Activated CD4-positive, alpha-beta T cell treated with anti-CD3 and anti-CD28 coated beads, Interleukin-2, amount 50 U/mL, for 48 hours (primary cell): ENCODE measurements at regions not wholly inside any gene's neighbourhood (a gene's known extent, or its start where the extent isn't known, plus 50 kb on each side); places are given as distances from the start of the nearest gene placed in this dataset.

Experiments used
- DNase-seq, 2 experiments: peaks; one replicate each; pipeline ENCODE4 v3.0.0-alpha.2; 2020

DNA sequence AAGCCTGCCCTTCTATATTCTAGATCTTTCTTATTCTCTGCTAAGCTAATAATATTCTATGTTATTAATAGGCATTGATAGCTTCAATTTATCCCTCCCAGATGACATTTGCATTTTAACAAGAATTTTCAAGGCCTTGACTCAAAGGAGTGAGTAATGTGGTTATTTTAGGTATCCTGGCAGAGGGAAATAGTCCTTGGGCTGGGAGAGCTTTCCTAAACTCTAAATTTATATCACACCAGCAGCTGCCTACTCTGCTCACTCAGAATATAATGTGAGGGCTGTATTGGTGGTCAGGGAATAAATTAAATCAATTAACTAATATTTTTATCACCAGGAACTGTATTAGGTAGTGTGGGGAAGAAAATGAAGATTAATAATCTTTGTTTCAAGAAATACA, 74.8 kb upstream of the ADAM23 start:
- no peak for DNase-seq

DNA sequence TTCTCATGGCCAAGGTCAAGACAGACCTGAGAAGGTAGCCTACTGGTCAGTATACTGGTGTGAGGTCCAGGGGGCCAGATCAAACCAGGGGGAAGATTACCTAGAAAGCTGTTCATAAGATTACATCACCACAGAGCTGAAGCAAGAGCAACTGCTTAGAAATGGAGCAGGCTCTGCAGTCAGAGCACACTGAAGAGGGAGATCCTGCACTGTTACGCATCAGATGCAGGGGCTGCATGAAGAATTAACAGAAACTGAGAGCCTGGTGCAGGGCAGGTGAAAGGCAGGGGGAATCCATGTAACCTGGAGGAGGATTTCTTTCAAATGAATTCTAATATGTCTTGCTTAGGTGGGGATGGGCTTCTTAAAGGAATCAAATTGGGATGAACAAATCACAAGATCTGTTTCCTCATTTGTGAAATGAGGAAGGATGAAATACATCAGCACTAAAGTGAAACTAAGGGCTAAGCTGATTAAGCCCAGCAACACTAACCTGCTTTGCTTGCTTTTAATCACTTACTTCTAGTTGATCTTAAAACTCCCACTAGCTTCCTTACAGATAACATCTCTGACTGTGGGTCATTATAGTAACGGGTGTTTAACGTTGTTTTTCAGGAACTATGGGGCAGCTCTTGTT, 74.3 kb upstream of the ADAM23 start:
- no peak for DNase-seq

DNA sequence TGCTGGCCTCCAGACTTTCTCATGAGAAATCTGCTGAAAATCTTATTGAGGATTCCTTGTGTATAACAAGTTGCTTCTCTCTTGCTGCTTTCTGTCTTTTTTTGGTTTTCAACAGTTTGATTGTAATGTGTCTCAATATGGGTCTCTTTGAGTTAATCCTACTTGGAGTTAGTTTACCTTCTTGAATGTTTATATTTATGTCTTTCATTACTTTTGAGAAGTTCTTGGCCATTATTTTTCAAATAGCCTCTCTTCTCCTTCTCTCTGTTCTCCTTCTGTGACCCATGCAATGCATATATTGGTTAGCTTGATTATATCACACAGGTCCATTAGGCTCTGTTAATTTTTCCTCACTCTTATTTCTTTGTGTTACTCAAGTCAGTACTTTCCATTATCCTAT, 67.4 kb upstream of the ADAM23 start:
- no peak for DNase-seq

DNA sequence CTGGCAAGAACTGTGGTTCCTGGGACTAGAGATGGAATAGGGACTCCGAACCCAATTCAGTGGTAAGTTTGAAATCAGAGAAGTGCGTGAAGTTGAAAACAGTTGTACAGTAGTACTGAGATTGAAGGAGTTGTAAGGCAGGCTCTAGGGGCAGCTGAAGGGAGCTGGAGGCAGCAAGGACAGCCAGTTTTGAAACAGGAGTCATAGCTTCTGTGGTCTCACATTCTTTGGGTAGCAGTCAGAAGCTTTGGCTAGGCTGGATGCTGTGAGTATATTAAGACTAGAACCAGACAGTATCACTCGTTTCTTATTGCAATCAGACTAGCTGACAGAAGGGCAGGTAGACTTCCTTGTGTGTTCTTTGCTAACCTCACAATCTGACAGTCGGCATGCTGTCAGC, 64.5 kb upstream of the ADAM23 start:
- no peak for DNase-seq

DNA sequence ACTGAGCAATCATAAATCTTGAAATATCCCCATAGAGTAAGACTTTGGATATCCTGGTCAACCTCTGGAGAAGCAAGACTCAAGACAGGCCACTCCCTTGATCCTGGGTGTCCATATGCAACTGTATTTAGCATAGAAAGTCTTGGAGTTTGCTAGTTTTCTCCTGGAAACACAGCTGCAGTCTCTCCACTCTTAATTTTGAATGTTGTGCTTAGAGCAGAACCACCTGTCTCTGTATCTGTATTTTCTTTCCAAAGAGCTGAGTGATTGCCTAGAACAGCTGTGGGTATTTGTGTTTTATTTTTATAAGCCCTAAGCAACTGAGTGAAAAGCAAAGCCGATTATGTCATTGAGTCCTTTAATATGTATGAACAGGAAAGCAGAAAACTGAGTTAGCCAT, 64.1 kb upstream of the ADAM23 start:
- no peak for DNase-seq

DNA sequence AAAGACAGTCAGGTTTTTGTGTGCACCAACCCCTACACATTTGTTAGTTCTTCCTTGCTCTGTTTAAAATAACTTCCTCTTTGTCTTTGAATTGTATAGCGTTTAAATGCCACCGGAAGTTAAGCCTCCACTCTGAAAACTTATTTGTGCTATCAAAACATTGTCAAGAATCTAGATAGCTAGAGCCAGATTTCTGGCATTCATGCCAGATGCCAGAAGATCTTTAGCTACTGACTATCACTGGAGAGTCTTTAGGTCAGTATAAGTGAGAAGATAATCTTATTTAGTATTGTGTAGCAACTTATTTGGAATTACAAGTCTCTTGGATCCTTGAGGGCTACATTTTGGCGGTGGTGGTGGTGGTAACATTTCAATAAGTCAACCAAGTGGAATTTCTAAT, 63.4 kb upstream of the ADAM23 start:
- DNase-seq, result no peak

DNA sequence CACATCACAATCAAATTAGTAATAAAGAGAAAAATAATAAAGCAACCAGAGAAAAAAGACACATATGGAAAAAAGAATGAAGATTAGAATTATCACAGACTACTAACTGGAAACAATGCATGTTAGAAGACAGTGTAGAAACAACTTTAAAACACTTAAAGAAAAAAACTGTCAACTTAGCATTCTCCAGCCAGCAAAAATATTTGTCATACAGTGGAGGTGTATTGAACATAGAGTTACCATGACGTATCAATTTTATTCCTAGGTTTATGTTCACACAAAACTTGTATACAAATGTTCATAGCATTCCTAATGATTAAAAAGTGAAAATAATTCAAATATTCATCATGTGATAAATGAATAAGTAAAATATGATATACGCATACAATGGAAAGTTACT, 61.5 kb upstream of the ADAM23 start:
- no peak for DNase-seq

DNA sequence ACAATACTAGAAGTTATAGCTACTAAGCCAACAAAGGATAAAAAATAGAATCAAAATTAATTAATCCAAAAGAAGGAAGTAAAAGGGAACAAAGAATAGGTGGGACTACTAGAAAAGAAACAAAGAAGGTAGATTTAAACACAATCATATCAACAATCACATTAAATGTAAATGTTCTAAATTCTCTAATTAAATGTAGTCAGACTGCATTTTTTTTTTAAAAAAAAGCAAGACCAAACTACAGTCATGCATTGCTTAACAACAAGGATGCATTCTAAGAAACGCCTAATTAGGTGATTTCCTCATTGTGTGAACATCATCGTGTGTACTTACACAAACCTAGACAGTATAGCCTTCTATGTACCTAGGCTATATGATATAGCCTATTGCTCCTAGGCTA, 59.7 kb upstream of the ADAM23 start:
- DNase-seq, result no peak

DNA sequence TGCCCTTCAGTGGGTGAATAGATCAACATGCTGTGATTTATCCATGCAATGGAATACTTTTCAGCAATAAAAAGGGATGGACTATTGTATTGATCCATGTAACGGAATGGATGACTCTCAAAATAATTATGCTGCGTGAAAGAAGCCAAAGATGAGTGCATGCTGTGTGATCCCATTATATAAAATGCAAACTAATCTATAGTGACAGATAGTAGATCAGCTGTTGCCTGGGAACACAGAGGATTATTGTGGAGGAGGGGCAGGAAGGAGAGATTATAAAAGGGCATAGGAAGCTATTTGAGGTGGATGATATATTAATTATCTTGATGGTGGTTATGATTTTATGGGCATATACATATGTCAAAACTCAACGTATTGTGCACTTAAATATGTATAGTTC, 55.5 kb upstream of the ADAM23 start:
- DNase-seq, result no peak

DNA sequence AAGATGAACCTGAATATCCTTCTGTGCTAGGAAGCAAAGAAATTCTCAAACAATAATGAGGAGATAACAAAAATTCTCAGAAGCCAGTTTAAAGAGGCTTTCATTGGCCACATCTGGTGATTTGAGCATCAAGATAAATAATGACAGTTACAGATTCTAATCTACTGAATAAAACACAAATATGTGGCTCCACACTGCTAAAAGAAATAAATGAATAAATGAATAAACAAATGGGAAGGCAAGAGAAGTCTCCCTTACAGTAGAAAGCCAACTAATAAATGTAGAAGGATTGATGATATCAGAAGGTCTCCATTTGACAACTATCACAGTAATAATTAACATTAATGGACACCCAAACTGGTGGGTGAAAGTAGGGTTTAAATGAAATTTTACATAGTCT, 54.6 kb upstream of the ADAM23 start:
- no peak for DNase-seq

DNA sequence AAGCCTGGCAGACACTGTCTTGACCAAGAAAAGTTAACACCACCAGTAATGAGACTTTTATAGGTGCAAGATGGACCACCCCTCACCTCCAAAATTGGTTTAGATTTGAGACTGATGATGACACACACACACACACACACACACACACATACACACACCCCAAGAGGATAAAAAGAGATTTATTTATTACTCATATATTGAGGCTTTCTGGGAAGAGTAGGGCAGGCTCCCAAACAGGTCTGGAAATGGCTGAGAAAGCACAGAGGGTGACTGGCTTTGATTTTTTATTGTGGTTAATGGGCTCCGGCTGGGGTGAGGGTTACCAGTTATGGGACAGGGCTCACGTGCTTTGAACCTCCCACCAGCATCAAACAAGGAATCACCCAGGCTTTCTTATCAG, 54.2 kb upstream of the ADAM23 start:
- DNase-seq, result no peak

DNA sequence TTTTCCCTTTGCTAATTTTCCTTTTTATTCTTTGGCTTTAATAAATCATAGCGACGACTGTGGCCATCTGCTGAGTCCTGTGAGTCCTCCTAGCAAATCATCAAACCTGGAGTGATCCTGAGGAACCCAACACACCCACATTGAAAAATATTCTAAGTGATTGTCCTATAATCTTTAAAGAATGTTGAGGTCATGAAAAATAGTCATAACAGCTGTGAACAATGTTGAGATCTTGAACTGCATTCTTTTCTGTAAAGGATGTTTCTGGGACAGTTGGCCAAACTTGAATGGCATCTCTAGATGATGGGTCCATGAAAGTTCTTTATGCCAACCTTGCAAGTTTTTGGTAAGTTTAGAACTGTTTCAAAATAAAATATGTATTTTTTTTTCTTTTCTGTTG, 53.2 kb upstream of the ADAM23 start:
- DNase-seq, result no peak

DNA sequence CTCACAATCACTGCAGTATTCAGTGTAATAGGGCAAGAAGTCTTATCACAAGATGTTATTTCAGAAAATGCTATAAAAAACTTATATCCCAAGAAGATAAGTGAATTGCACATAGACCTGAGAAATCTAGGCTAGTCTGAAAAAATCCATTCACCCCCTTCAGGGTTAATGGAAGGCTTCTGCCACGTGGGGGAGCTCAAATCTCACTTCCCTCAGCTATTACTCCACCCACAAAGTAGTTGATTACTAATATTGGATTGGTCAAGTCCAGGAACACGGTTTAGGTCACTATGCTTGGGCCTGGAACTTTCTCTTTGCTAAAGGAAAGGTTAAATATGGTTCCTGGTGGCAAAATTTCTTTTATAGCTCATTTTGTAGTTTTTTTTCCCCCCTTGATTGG, 51.2 kb upstream of the ADAM23 start:
- peak; percentile 9 to 46 for DNase-seq
